Endothelial cell of umbilical vein (primary cell): ENCODE measurements at regions not wholly inside any gene's neighbourhood (a gene's known extent, or its start where the extent isn't known, plus 50 kb on each side); places are given as distances from the start of the nearest gene placed in this dataset.

ENCODE experiments used
- BruUV-seq: library from RNA; stranded (reverse); fragments of 400-500 nt; replicated peaks from 2 replicates; lab custom pipeline; 2021; lab: Mats Ljungman, UMichigan
- CTCF ChIA-PET: fragments of 300-600, 350-600 bp; sonication (Branson Sonifier 250); formaldehyde crosslinking; loops from one replicate; lab custom pipeline; 2021; ENCODE audit warnings: antibody characterized with exemption, inconsistent platforms; lab: Charles Lee
- POLR2A ChIA-PET: fragments of 300-600, 350-600 bp; sonication (Branson Sonifier 250); formaldehyde crosslinking; loops from one replicate; lab custom pipeline; 2021; ENCODE audit warnings: antibody characterized with exemption, inconsistent platforms; lab: Charles Lee
- DNase-seq: peaks from one replicate; pipeline ENCODE4 v3.0.0-alpha.2; 2011; ENCODE audit warnings: low read depth, low spot score
- FAIRE-seq: peaks from 2 replicates; lab custom pipeline; 2011; peaks lifted over from hg19 to GRCh38; lab: Jason Lieb, UNC
- H2AFZ ChIP-seq: 2 replicates; pipeline ENCODE4 v1.6.0; 2012; ENCODE audit warnings: low read depth, low read length, control low read depth, inconsistent platforms
- H3K27ac ChIP-seq: 2 replicates; pipeline ENCODE4 v1.5.1; 2011; ENCODE audit warnings: low read depth, mild to moderate bottlenecking, control low read depth, low read length, moderate library complexity; ENCODE audit not compliant: insufficient read depth
- H3K27me3 ChIP-seq, 2 experiments: 2 replicates each; pipeline versions ENCODE4 v1.6.0 to v1.6.1; 2011; ENCODE audit warnings: low read length in 2 of 2, mixed read lengths in 1 of 2; ENCODE audit not compliant: control insufficient read depth in 2 of 2, insufficient read depth in 2 of 2
- H3K36me3 ChIP-seq, 2 experiments: 2 replicates in 1 of 2; 3 replicates in 1 of 2; pipeline ENCODE4 v1.5.1; 2011; ENCODE audit warnings: low read length in 2 of 2, mild to moderate bottlenecking in 1 of 2, moderate library complexity in 1 of 2; ENCODE audit not compliant: control insufficient read depth in 2 of 2, insufficient read depth in 2 of 2; ENCODE audit errors: extremely low read depth in 1 of 2
- H3K4me1 ChIP-seq: 3 replicates; pipeline ENCODE4 v1.5.1; 2011; ENCODE audit warnings: mild to moderate bottlenecking, low read length; ENCODE audit not compliant: control insufficient read depth, insufficient read depth; ENCODE audit errors: extremely low read depth
- H3K4me2 ChIP-seq: 2 replicates; pipeline ENCODE4 v1.6.1; 2011; ENCODE audit warnings: low read length, control low read depth, mixed read lengths; ENCODE audit not compliant: insufficient read depth
- H3K4me3 ChIP-seq, 3 experiments: fragments of 200-600 bp in 1 of 3; sonication (generic), shearing (Covaris generic) in 1 of 3; replicated peaks in 1 of 3; 2 replicates each; pipeline ENCODE4 v1.5.1; 2011 to 2016; ENCODE audit warnings: control low read depth in 3 of 3, low read length in 3 of 3, mild to moderate bottlenecking in 2 of 3, inconsistent platforms in 1 of 3, low read depth in 1 of 3, moderate library complexity in 1 of 3; ENCODE audit not compliant: insufficient read depth in 1 of 3
- H3K79me2 ChIP-seq: 2 replicates; pipeline ENCODE4 v1.6.0; 2012; ENCODE audit warnings: low read length, inconsistent platforms; ENCODE audit not compliant: control insufficient read depth, insufficient read depth
- H3K9ac ChIP-seq: replicated peaks from 2 replicates; pipeline ENCODE3; 2011; ENCODE audit warnings: low read length, control low read depth; ENCODE audit not compliant: insufficient read depth; ENCODE audit errors: extremely low read depth
- H3K9me1 ChIP-seq: replicated peaks from 3 replicates; pipeline ENCODE4 v1.6.0; 2011; ENCODE audit warnings: mild to moderate bottlenecking, low read length; ENCODE audit not compliant: control insufficient read depth, insufficient read depth; ENCODE audit errors: extremely low read depth
- H3K9me3 ChIP-seq: replicated peaks from 2 replicates; pipeline ENCODE4 v1.5.1; 2012; ENCODE audit warnings: low read length, inconsistent platforms; ENCODE audit not compliant: control insufficient read depth, insufficient read depth
- H4K20me1 ChIP-seq: replicated peaks from 2 replicates; pipeline ENCODE3; 2011; ENCODE audit warnings: mild to moderate bottlenecking, low read length; ENCODE audit not compliant: control insufficient read depth, insufficient read depth; ENCODE audit errors: extremely low read depth
- CTCF ChIP-seq, 2 donors: IDR thresholded peaks; 1 replicate in 1 of 2; 2 replicates in 1 of 2; pipeline ENCODE4 v1.5.1; 2011; ENCODE audit warnings: low read length in 2 of 2, mild to moderate bottlenecking in 2 of 2, moderate library complexity in 2 of 2, control low read depth in 1 of 2, inconsistent platforms in 1 of 2, low read depth in 1 of 2; ENCODE audit not compliant: insufficient read depth in 1 of 2; ENCODE audit errors: extremely low read depth in 1 of 2
- EZH2 ChIP-seq: IDR thresholded peaks from 2 replicates; pipeline ENCODE4 v1.6.1; 2012; ENCODE audit warnings: borderline replicate concordance, low read depth, mild to moderate bottlenecking, moderate library complexity, low read length, inconsistent platforms; ENCODE audit not compliant: severe bottlenecking
- FOS ChIP-seq: IDR thresholded peaks from 2 replicates; pipeline ENCODE4 v1.6.1; 2011; ENCODE audit warnings: mild to moderate bottlenecking, low read length, moderate library complexity, borderline replicate concordance; ENCODE audit not compliant: insufficient read depth
- GATA2 ChIP-seq: IDR thresholded peaks from 2 replicates; pipeline ENCODE4 v1.7.0; 2011; ENCODE audit warnings: low read depth, mild to moderate bottlenecking, moderate library complexity, mixed read lengths, low read length; ENCODE audit not compliant: insufficient read length, insufficient read depth
- JUN ChIP-seq: IDR thresholded peaks from 2 replicates; pipeline ENCODE4 v1.6.1; 2011; ENCODE audit warnings: borderline replicate concordance, low read depth; ENCODE audit not compliant: insufficient read length, insufficient read depth
- MAX ChIP-seq: IDR thresholded peaks from 2 replicates; pipeline ENCODE4 v1.6.1; 2011; ENCODE audit not compliant: insufficient read depth, insufficient read length
- MYC ChIP-seq: IDR thresholded peaks from one replicate; pipeline ENCODE4 v1.6.1; 2011; ENCODE audit warnings: mild to moderate bottlenecking, low read depth, low read length
- POLR2A ChIP-seq: IDR thresholded peaks from 2 replicates; pipeline ENCODE4 v1.6.1; 2012; ENCODE audit warnings: low read depth, mild to moderate bottlenecking, control low read depth, low read length
- POLR2AphosphoS5 ChIP-seq: IDR thresholded peaks from 2 replicates; pipeline ENCODE4 v1.6.1; 2012; ENCODE audit warnings: low read depth, mild to moderate bottlenecking, control low read depth, low read length, moderate library complexity; ENCODE audit not compliant: insufficient read depth
- dilution Hi-C: fragments of 300-500 bp; cut with MboI; formaldehyde crosslinking; loops from one replicate; pipeline ENCODE4 v1.15.0; 2019; ENCODE audit warnings: low sequenced_read_pairs; ENCODE audit not compliant: extremely low pct_ligation_motif_present
- intact Hi-C: fragments of 100-400 bp; cut with micrococcal nuclease; formaldehyde crosslinking; loops from one replicate; pipeline ENCODE4 v1.10.0; 2022

- no peak overlapping the region for H3K9ac ChIP-seq
- no peak overlapping the region for H2AFZ ChIP-seq
- no peaks in the 10 kb centered on the region for H3K27me3 ChIP-seq
- dilution Hi-C loops (no loop called here), intact Hi-C loops (no loop called here)
- no peak overlapping the region for H3K27ac ChIP-seq
- BruUV-seq, result no TSS peak
- FAIRE-seq, result no peak
- H3K4me1 ChIP-seq, result no peaks in the 10 kb centered on the region
- ChIA-PET CTCF (no interaction called here), POLR2A (no interaction called here)
- no peaks in the 10 kb centered on the region for H3K36me3 ChIP-seq
- no peaks in the 10 kb centered on the region for H3K9me3 ChIP-seq
- no peaks in the 10 kb centered on the region for H3K79me2 ChIP-seq
- H3K4me3 ChIP-seq, result no peak overlapping the region
- TF ChIP-seq POLR2AphosphoS5 (no peak), EZH2 (no peak), MYC (no peak), JUN (no peak), FOS (no peak), GATA2 (no peak), POLR2A (no peak), CTCF (IDR thresholded peaks at IDR 0.05; ENCODE audit: extremely low read depth in 1 of 2, insufficient read depth in 1 of 2, low read depth in 1 of 2, low read length in 2 of 2) (no peak), MAX (no peak)
- no peaks in the 10 kb centered on the region for H4K20me1 ChIP-seq
- no peak for DNase-seq
- no peak overlapping the region for H3K4me2 ChIP-seq
- H3K9me1 ChIP-seq, result no peaks in the 10 kb centered on the region
Observed at GRCh38 chr3:82875401-82875800, 1114.0 kb upstream of the GBE1 start.
